ENCODE measurements at regions not wholly inside any gene's neighbourhood (a gene's known extent, or its start where the extent isn't known, plus 50 kb on each side); places are given as distances from the start of the nearest gene placed in this dataset.
"Not testable (repeated sequence)": the region's sequence is repeated elsewhere in the genome, so short reads cannot be mapped to it uniquely, and the experiment has no call there.

GRCh38 chr2:18980104-18980785 lies 378.2 kb downstream of the OSR1 start:
- DNase-seq: no peak

- DNase-seq: no peak
Observed at GRCh38 chr2:18977409-18977808, 381.0 kb downstream of the OSR1 start.

- DNase-seq: no peak
Observed at GRCh38 chr2:18976168-18976961, 382.1 kb downstream of the OSR1 start.

GRCh38 chr2:18975506-18976167 lies 382.8 kb downstream of the OSR1 start:
- DNase-seq: no peak

- no peak for DNase-seq
Observed at GRCh38 chr2:18971628-18972027, 382.3 kb upstream of the NT5C1B start.

- DNase-seq: no peak
Observed at GRCh38 chr2:18971069-18971378, 381.7 kb upstream of the NT5C1B start.

GRCh38 chr2:18966131-18966530 lies 376.8 kb upstream of the NT5C1B start:
- no peak for DNase-seq

GRCh38 chr2:18963739-18964256 lies 374.4 kb upstream of the NT5C1B start:
- DNase-seq: not testable (repeated sequence)

- DNase-seq: no peak
Observed at GRCh38 chr2:18961991-18962421, 372.6 kb upstream of the NT5C1B start.

- no peak for DNase-seq
Observed at GRCh38 chr2:18959952-18960717, 370.8 kb upstream of the NT5C1B start.

- no peak for DNase-seq
Observed at GRCh38 chr2:18959200-18959599, 369.8 kb upstream of the NT5C1B start.

- no peak for DNase-seq
Observed at GRCh38 chr2:18957909-18958308, 368.5 kb upstream of the NT5C1B start.

GRCh38 chr2:18950361-18950851 lies 361.0 kb upstream of the NT5C1B start:
- DNase-seq: no peak

GRCh38 chr2:18949871-18950270 lies 360.5 kb upstream of the NT5C1B start:
- DNase-seq: no peak

- no peak for DNase-seq
Observed at GRCh38 chr2:18940184-18940583, 350.8 kb upstream of the NT5C1B start.

GRCh38 chr2:18939740-18940139 lies 350.4 kb upstream of the NT5C1B start:
- not testable (repeated sequence) for DNase-seq

- DNase-seq: no peak
Observed at GRCh38 chr2:18934886-18935285, 345.5 kb upstream of the NT5C1B start.

GRCh38 chr2:18932853-18933252 lies 343.5 kb upstream of the NT5C1B start:
- no peak for DNase-seq

GRCh38 chr2:18930971-18931370 lies 341.6 kb upstream of the NT5C1B start:
- no peak for DNase-seq

- DNase-seq: no peak
Observed at GRCh38 chr2:18927525-18928232, 338.3 kb upstream of the NT5C1B start.

- DNase-seq: no peak
Observed at GRCh38 chr2:18926631-18927524, 337.5 kb upstream of the NT5C1B start.
